Calu3 (cell line): ENCODE measurements at regions not wholly inside any gene's neighbourhood (a gene's known extent, or its start where the extent isn't known, plus 50 kb on each side); places are given as distances from the start of the nearest gene placed in this dataset.

Source experiments
- BruUV-seq: library from RNA; stranded (reverse); fragments of 400-500 nt; replicated peaks from 2 replicates; lab custom pipeline; 2021; lab: Mats Ljungman, UMichigan
- CTCF ChIA-PET: fragments of 300-600 bp; sonication (Branson Sonifier 250); formaldehyde crosslinking; loops from one replicate; lab custom pipeline; 2022; ENCODE audit warnings: antibody characterized with exemption; lab: Charles Lee
- DNase-seq: peaks from one replicate; pipeline ENCODE4 v3.0.0; 2022
- H3K27ac Mint-ChIP-seq: one replicate; pipeline ENCODE4 v1.8.0; 2022; ENCODE audit warnings: mixed read lengths; ENCODE audit not compliant: unreplicated experiment
- H3K27me3 Mint-ChIP-seq: one replicate; pipeline ENCODE4 v1.8.0; 2022; ENCODE audit warnings: mixed read lengths; ENCODE audit not compliant: unreplicated experiment
- H3K36me3 Mint-ChIP-seq: one replicate; pipeline ENCODE4 v1.8.0; 2022; ENCODE audit warnings: mild to moderate bottlenecking, moderate library complexity, mixed read lengths; ENCODE audit not compliant: insufficient read depth, unreplicated experiment
- H3K4me1 Mint-ChIP-seq: one replicate; pipeline ENCODE4 v1.8.0; 2022; ENCODE audit warnings: mild to moderate bottlenecking, low read depth, mixed read lengths; ENCODE audit not compliant: unreplicated experiment
- H3K4me3 Mint-ChIP-seq: one replicate; pipeline ENCODE4 v1.8.0; 2022; ENCODE audit warnings: mild to moderate bottlenecking, low read depth, moderate library complexity, mixed read lengths; ENCODE audit not compliant: unreplicated experiment
- H3K9me3 Mint-ChIP-seq: one replicate; pipeline ENCODE4 v1.8.0; 2022; ENCODE audit warnings: low read depth, mixed read lengths; ENCODE audit not compliant: unreplicated experiment
- intact Hi-C: fragments of 100-400 bp; cut with micrococcal nuclease; formaldehyde crosslinking; loops from one replicate; pipeline ENCODE4 v1.10.0; 2022; ENCODE audit not compliant: unreplicated experiment
- TF ChIP-seq, protein P1 (sequence below): fragments of 200-600 bp; IDR thresholded peaks from one replicate; pipeline ENCODE4 v1.8.0; 2022; ENCODE audit warnings: antibody characterized with exemption; ENCODE audit not compliant: unreplicated experiment

DNA sequence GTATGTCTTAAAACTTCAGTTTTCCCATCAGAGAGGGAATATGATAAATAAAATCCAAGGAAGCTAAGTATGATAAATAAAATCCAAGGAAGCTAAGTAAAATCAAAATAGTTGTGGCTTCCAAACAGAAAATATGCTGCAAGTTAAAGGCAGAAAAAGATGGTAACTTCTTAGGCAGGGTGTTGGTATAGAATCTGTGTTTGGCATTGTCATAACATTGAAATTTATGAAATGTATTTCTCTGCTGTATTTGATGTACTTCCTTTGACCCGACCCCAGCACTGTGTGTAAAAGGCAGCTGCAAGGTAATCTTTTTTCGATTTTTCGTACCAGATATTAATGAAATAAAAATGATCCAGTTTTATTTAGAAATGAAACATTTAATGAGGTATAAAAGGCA lies 537.2 kb downstream of the TFEC start:
- H3K27me3 Mint-ChIP-seq: no peaks in the 10 kb centered on the region
- no peak overlapping the region for H3K4me3 Mint-ChIP-seq
- no peak for DNase-seq
- no TSS peak for BruUV-seq
- no peaks in the 10 kb centered on the region for H3K4me1 Mint-ChIP-seq
- CTCF ChIA-PET: no interaction called here
- no peaks in the 10 kb centered on the region for H3K9me3 Mint-ChIP-seq
- H3K36me3 Mint-ChIP-seq: no peaks in the 10 kb centered on the region
- TF ChIP-seq, protein P1, sequence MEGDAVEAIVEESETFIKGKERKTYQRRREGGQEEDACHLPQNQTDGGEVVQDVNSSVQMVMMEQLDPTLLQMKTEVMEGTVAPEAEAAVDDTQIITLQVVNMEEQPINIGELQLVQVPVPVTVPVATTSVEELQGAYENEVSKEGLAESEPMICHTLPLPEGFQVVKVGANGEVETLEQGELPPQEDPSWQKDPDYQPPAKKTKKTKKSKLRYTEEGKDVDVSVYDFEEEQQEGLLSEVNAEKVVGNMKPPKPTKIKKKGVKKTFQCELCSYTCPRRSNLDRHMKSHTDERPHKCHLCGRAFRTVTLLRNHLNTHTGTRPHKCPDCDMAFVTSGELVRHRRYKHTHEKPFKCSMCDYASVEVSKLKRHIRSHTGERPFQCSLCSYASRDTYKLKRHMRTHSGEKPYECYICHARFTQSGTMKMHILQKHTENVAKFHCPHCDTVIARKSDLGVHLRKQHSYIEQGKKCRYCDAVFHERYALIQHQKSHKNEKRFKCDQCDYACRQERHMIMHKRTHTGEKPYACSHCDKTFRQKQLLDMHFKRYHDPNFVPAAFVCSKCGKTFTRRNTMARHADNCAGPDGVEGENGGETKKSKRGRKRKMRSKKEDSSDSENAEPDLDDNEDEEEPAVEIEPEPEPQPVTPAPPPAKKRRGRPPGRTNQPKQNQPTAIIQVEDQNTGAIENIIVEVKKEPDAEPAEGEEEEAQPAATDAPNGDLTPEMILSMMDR: no peak
- intact Hi-C loops: no loop called here
- no peak overlapping the region for H3K27ac Mint-ChIP-seq

DNA sequence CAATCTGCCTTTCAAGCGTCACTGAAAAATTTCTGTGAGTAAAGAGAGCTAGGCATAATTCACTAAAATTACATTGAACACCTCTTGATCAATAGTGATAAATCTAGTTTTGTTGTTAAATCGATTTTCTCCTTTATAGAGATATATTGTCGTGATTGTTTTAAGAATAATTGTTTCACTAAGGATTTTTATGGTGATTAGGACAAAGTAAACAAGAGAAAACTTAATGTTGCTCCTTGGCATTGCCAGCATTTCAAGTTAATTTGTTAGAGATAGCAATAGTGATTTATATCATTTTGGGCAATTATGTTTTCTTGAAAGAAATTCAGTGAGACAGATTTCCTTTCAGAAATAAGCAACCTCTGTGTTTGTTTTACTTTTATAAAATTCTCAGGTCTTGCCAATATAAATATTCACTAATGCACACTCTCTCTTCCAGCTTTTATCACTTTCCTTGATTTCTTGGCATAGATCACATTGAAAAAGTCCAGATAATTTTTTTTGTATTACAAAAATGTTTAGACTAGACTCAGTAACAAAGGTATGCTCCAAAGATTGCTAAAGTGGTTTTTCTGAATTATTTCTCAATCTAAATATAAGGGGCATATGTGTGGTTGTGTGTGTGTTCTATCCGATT lies 538.7 kb downstream of the TFEC start:
- Mint-ChIP-seq H3K9me3 (no peaks in the 10 kb centered on the region), H3K27ac (no peak overlapping the region), H3K27me3 (no peaks in the 10 kb centered on the region), H3K36me3 (no peaks in the 10 kb centered on the region), H3K4me1 (no peaks in the 10 kb centered on the region), H3K4me3 (no peak overlapping the region)
- intact Hi-C loops: no loop called here
- BruUV-seq: no TSS peak
- TF ChIP-seq, protein P1: no peak
- CTCF ChIA-PET: interaction anchor here (0.7 kb wide), 1 partner anchor 261 kb away, joined by 3 read pairs; no protein-coding TSS in a partner anchor
- no peak for DNase-seq

DNA sequence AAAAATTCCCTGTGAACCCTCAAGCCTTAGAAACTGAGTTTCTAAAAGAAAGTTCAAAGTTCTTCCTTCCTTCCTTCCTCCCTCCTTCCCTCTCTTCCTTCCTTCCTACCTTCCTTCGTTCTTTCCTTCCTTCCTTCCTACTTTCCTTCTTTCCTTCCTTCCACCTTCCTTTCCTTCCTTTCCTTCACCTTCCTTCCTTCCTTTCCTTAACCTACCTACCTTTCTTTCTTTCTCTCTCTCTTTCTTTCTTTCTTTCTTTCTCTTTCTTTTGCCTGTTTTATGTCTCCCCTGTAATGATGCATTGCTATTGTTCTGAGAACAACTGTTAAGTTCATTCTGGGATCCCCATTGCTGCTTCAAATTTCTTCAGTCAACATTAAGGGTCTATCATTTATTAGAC lies 551.1 kb downstream of the TFEC start:
- no peak overlapping the region for H3K4me3 Mint-ChIP-seq
- CTCF ChIA-PET: interaction anchor here (0.7 kb wide), 1 partner anchor 186 kb away, joined by 5 read pairs; no protein-coding TSS in a partner anchor
- no peak overlapping the region for H3K27ac Mint-ChIP-seq
- no peaks in the 10 kb centered on the region for H3K4me1 Mint-ChIP-seq
- H3K27me3 Mint-ChIP-seq: no peaks in the 10 kb centered on the region
- no peak for DNase-seq
- intact Hi-C loops: no loop called here
- H3K9me3 Mint-ChIP-seq: no peaks in the 10 kb centered on the region
- TF ChIP-seq, protein P1: no peak
- BruUV-seq: no TSS peak
- no peaks in the 10 kb centered on the region for H3K36me3 Mint-ChIP-seq

DNA sequence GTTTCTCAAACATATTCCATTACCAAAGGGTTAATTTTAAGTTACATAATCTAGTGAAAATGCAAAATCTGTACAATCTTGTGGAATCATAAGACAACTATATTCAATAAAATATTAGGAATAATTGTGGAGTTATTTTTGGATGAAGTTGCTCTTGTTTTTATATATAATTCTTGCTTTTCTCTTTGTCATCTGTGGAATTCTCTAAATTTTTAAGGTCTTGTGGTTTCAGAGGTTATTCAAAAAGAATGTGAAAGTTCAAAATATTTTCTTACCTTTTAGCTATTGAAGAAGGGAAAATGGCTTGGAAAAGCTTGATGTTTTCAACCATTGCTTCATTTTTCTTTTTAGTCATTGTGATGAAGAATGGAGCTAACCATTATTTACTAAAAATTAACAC lies 552.1 kb downstream of the TFEC start:
- Mint-ChIP-seq H3K9me3 (no peaks in the 10 kb centered on the region), H3K36me3 (no peaks in the 10 kb centered on the region), H3K27me3 (no peaks in the 10 kb centered on the region), H3K4me1 (no peaks in the 10 kb centered on the region), H3K27ac (no peak overlapping the region), H3K4me3 (no peak overlapping the region)
- BruUV-seq: no TSS peak
- TF ChIP-seq, protein P1: no peak
- intact Hi-C loops: no loop called here
- no peak for DNase-seq
- CTCF ChIA-PET: interaction anchor here (0.6 to 0.9 kb wide), 5 partner anchors 11 to 579 kb away, joined by 3 to 7 read pairs (median 4); no protein-coding TSS in a partner anchor
